Neural crest cell (in vitro differentiated cells): ENCODE measurements at regions not wholly inside any gene's neighbourhood (a gene's known extent, or its start where the extent isn't known, plus 50 kb on each side); places are given as distances from the start of the nearest gene placed in this dataset.

ENCODE experiments used
- DNase-seq: peaks from one replicate; pipeline ENCODE4 v3.0.0; 2021; ENCODE audit warnings: low read depth, mixed read lengths, low spot score
- H3K27ac Mint-ChIP-seq: one replicate; pipeline ENCODE4 v1.8.0; 2021; ENCODE audit warnings: mild to moderate bottlenecking, mixed read lengths; ENCODE audit not compliant: unreplicated experiment
- H3K27me3 Mint-ChIP-seq: 2 replicates; pipeline ENCODE4 v1.8.0; 2021; ENCODE audit warnings: low read depth, mild to moderate bottlenecking, mixed read lengths
- H3K36me3 Mint-ChIP-seq: 2 replicates; pipeline ENCODE4 v1.8.0; 2021; ENCODE audit warnings: low read depth, mild to moderate bottlenecking, mixed read lengths
- H3K4me1 Mint-ChIP-seq: 2 replicates; pipeline ENCODE4 v1.8.0; 2021; ENCODE audit warnings: mixed read lengths
- H3K4me3 Mint-ChIP-seq: one replicate; pipeline ENCODE4 v1.8.0; 2021; ENCODE audit warnings: mild to moderate bottlenecking, mixed read lengths
- H3K9me3 Mint-ChIP-seq: 2 replicates; pipeline ENCODE4 v1.8.0; 2021; ENCODE audit warnings: mixed read lengths
- CTCF ChIP-seq: fragments of 200-600 bp; sonication (generic); conservative IDR thresholded peaks from 2 replicates; pipeline ENCODE4 v1.5.0; 2021; ENCODE audit warnings: antibody characterized with exemption, mild to moderate bottlenecking

- no peak for TF ChIP-seq CTCF
- H3K4me1 Mint-ChIP-seq, result no peaks in the 10 kb centered on the region
- no peaks in the 10 kb centered on the region for H3K27me3 Mint-ChIP-seq
- DNase-seq, result no peak
- H3K36me3 Mint-ChIP-seq, result peaks cover 3% of the 10 kb centered on the region
- H3K4me3 Mint-ChIP-seq, result no peak overlapping the region
- no peak overlapping the region for H3K27ac Mint-ChIP-seq
- H3K9me3 Mint-ChIP-seq, result peaks cover 3% of the 10 kb centered on the region
Observed at GRCh38 chr17:70709596-70709995, 540.3 kb downstream of the KCNJ2 start.

DNA sequence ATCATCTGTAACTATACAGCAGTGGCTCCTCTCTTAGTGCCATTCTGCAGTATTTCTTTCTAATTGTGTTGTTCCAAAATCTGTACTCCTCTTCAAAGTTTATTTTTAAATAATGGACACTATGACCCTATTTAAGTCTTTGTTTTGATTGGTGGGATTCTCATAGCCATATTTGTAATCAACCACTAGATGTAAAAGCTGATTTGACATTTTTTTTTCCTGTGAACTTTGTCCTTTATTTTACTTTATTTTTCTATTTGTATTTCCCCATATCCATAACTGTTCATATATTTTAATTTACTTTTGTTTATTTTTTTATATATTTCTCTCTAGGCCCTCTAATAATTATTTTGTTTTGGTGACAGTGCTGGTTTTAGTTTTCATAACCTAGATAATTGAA lies 544.4 kb downstream of the KCNJ2 start:
- TF ChIP-seq CTCF, result no peak
- H3K4me3 Mint-ChIP-seq, result no peak overlapping the region
- DNase-seq, result no peak
- no peaks in the 10 kb centered on the region for H3K9me3 Mint-ChIP-seq
- H3K27ac Mint-ChIP-seq, result no peak overlapping the region
- no peaks in the 10 kb centered on the region for H3K36me3 Mint-ChIP-seq
- H3K4me1 Mint-ChIP-seq, result no peaks in the 10 kb centered on the region
- H3K27me3 Mint-ChIP-seq, result no peaks in the 10 kb centered on the region

- DNase-seq, result no peak
- Mint-ChIP-seq H3K27ac (no peak overlapping the region), H3K36me3 (no peaks in the 10 kb centered on the region), H3K4me3 (no peak overlapping the region), H3K4me1 (no peaks in the 10 kb centered on the region), H3K27me3 (no peaks in the 10 kb centered on the region), H3K9me3 (peaks cover 3% of the 10 kb centered on the region)
- TF ChIP-seq CTCF, result no peak
Observed at GRCh38 chr17:70716551-70716950, 547.2 kb downstream of the KCNJ2 start.

- Mint-ChIP-seq H3K4me1 (no peaks in the 10 kb centered on the region), H3K27ac (no peak overlapping the region), H3K27me3 (no peaks in the 10 kb centered on the region), H3K9me3 (peaks cover 3% of the 10 kb centered on the region), H3K36me3 (no peaks in the 10 kb centered on the region), H3K4me3 (no peak overlapping the region)
- DNase-seq, result no peak
- TF ChIP-seq CTCF, result no peak
Observed at GRCh38 chr17:70717042-70717441, 547.7 kb downstream of the KCNJ2 start.

DNA sequence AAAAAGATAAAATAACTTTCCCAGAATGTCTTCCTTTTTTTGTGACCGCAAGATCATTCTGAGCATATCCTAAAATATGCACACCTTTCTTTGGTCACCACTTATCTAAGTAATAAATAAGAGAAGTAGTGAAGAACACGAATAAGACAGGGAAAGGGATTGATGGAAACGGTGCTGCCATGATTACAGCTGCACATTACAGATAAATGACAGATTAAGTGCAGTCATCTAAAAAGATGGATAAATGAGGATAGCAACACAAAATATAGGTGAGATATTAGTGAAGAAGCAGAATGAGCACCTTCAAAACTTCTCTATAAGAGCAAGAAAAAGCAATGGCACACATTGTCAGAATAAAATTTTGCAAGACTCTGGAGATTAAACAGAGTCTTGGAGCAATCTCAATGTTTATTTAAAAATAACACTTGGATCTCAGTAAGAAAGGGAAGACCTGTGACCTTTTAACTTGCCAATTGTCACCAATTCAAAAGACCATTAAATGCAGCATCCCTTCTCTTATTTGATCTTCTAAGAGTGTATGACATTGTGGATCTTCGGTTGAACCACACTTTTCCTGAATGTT lies 567.1 kb downstream of the KCNJ2 start:
- Mint-ChIP-seq H3K27me3 (no peaks in the 10 kb centered on the region), H3K4me3 (no peak overlapping the region), H3K4me1 (peaks cover 10% of the 10 kb centered on the region), H3K36me3 (no peaks in the 10 kb centered on the region), H3K27ac (no peak overlapping the region), H3K9me3 (peaks cover 5% of the 10 kb centered on the region)
- no peak for DNase-seq
- TF ChIP-seq CTCF, result no peak
